ENCODE measurements at regions not wholly inside any gene's neighbourhood (a gene's known extent, or its start where the extent isn't known, plus 50 kb on each side); places are given as distances from the start of the nearest gene placed in this dataset.

- DNase-seq (ENCODE audit: low read depth): no peak
These were observed 82.8 kb upstream of the EEPD1 start for GRCh38 chr7:36070230-36070629.

GRCh38 chr7:36071605-36072004 is 81.4 kb upstream of the EEPD1 start:
- no peak for DNase-seq (ENCODE audit: low read depth)

- DNase-seq (ENCODE audit: low read depth): no peak
These were observed 80.4 kb upstream of the EEPD1 start for GRCh38 chr7:36072620-36073019.

GRCh38 chr7:36075561-36075960 is 77.5 kb upstream of the EEPD1 start:
- no peak for DNase-seq (ENCODE audit: low read depth)

GRCh38 chr7:36076074-36076473 is 77.0 kb upstream of the EEPD1 start:
- no peak for DNase-seq (ENCODE audit: low read depth)

- no peak for DNase-seq (ENCODE audit: low read depth)
These were observed 74.2 kb upstream of the EEPD1 start for GRCh38 chr7:36078816-36079360.

- DNase-seq (ENCODE audit: low read depth): no peak
These were observed 73.5 kb upstream of the EEPD1 start for GRCh38 chr7:36079446-36080025.

- no peak for DNase-seq (ENCODE audit: low read depth)
These were observed 72.2 kb upstream of the EEPD1 start for GRCh38 chr7:36080843-36081242.

GRCh38 chr7:36082216-36082615 is 70.8 kb upstream of the EEPD1 start:
- no peak for DNase-seq (ENCODE audit: low read depth)

GRCh38 chr7:36082910-36083309 is 70.1 kb upstream of the EEPD1 start:
- DNase-seq (ENCODE audit: low read depth): no peak

GRCh38 chr7:36083626-36084380 is 69.3 kb upstream of the EEPD1 start:
- DNase-seq (ENCODE audit: low read depth): no peak

GRCh38 chr7:36084485-36085091 is 68.5 kb upstream of the EEPD1 start:
- no peak for DNase-seq (ENCODE audit: low read depth)

- no peak for DNase-seq (ENCODE audit: low read depth)
These were observed 68.0 kb upstream of the EEPD1 start for GRCh38 chr7:36085096-36085495.

- DNase-seq (ENCODE audit: low read depth): no peak
These were observed 66.5 kb upstream of the EEPD1 start for GRCh38 chr7:36086571-36086970.

- DNase-seq (ENCODE audit: low read depth): no peak
These were observed 64.5 kb upstream of the EEPD1 start for GRCh38 chr7:36088553-36088952.

GRCh38 chr7:36088966-36089365 is 64.1 kb upstream of the EEPD1 start:
- no peak for DNase-seq (ENCODE audit: low read depth)

- no peak for DNase-seq (ENCODE audit: low read depth)
These were observed 61.8 kb upstream of the EEPD1 start for GRCh38 chr7:36090976-36091873.

GRCh38 chr7:36091874-36092176 is 61.2 kb upstream of the EEPD1 start:
- no peak for DNase-seq (ENCODE audit: low read depth)

GRCh38 chr7:36092221-36092771 is 60.8 kb upstream of the EEPD1 start:
- DNase-seq (ENCODE audit: low read depth): no peak

- DNase-seq (ENCODE audit: low read depth): no peak
These were observed 56.5 kb upstream of the EEPD1 start for GRCh38 chr7:36096460-36097095.

- no peak for DNase-seq (ENCODE audit: low read depth)
These were observed 55.0 kb upstream of the EEPD1 start for GRCh38 chr7:36098096-36098495.

- no peak for DNase-seq (ENCODE audit: low read depth)
These were observed 52.8 kb upstream of the EEPD1 start for GRCh38 chr7:36100226-36100625.

All from GM04503 (cell line).